Karpas-422 (cell line): ENCODE measurements at regions not wholly inside any gene's neighbourhood (a gene's known extent, or its start where the extent isn't known, plus 50 kb on each side); places are given as distances from the start of the nearest gene placed in this dataset.

ENCODE experiments used
- DNase-seq: peaks from one replicate; pipeline ENCODE4 v3.0.0-alpha.2; 2015
- H2AFZ ChIP-seq: fragments of 200-600 bp; sonication (generic); 2 replicates; pipeline ENCODE4 v1.6.1; 2014; ENCODE audit warnings: antibody characterized with exemption, low read length, mixed read lengths
- H3K27ac ChIP-seq: fragments of 200-600 bp; sonication (generic); 2 replicates; pipeline ENCODE4 v1.5.1; 2014; ENCODE audit warnings: mild to moderate bottlenecking, low read length, moderate library complexity
- H3K27me3 ChIP-seq: fragments of 200-600 bp; sonication (generic); 2 replicates; pipeline ENCODE4 v1.6.1; 2014; ENCODE audit warnings: low read length, mixed read lengths
- H3K36me3 ChIP-seq: fragments of 200-600 bp; sonication (generic); 2 replicates; pipeline ENCODE4 v1.6.1; 2014; ENCODE audit warnings: low read length, mixed read lengths; ENCODE audit not compliant: insufficient read depth
- H3K4me1 ChIP-seq: fragments of 200-600 bp; sonication (generic); 2 replicates; pipeline ENCODE4 v1.6.1; 2014; ENCODE audit warnings: mild to moderate bottlenecking, low read length, mixed read lengths
- H3K4me2 ChIP-seq: fragments of 200-600 bp; sonication (generic); 2 replicates; pipeline ENCODE4 v1.6.1; 2014; ENCODE audit warnings: low read length, low read depth, mild to moderate bottlenecking; ENCODE audit not compliant: poor library complexity, severe bottlenecking
- H3K4me3 ChIP-seq: fragments of 200-600 bp; sonication (generic); 2 replicates; pipeline ENCODE4 v1.5.1; 2014; ENCODE audit warnings: mild to moderate bottlenecking, antibody characterized with exemption, low read length, mixed read lengths
- H3K79me2 ChIP-seq: fragments of 200-600 bp; sonication (generic); 2 replicates; pipeline ENCODE4 v1.6.1; 2014; ENCODE audit warnings: mild to moderate bottlenecking, low read length, mixed read lengths
- H3K9ac ChIP-seq: fragments of 200-600 bp; sonication (generic); 2 replicates; pipeline ENCODE4 v1.6.0; 2014; ENCODE audit warnings: low read length
- H3K9me2 ChIP-seq: fragments of 200-600 bp; sonication (generic), shearing (Covaris generic); replicated peaks from 2 replicates; pipeline ENCODE4 v1.6.0; 2014; ENCODE audit warnings: mild to moderate bottlenecking, low read length, moderate library complexity; ENCODE audit not compliant: insufficient read depth
- H3K9me3 ChIP-seq: fragments of 300-700, 200-600 bp; sonication (generic); 2 replicates; pipeline ENCODE4 v1.6.1; 2014; ENCODE audit warnings: low read length, mixed read lengths
- H4K20me1 ChIP-seq: fragments of 200-600 bp; sonication (generic); 2 replicates; pipeline ENCODE4 v1.6.1; 2014; ENCODE audit warnings: mild to moderate bottlenecking, antibody characterized with exemption, low read length, low read depth; ENCODE audit not compliant: insufficient read depth

DNA sequence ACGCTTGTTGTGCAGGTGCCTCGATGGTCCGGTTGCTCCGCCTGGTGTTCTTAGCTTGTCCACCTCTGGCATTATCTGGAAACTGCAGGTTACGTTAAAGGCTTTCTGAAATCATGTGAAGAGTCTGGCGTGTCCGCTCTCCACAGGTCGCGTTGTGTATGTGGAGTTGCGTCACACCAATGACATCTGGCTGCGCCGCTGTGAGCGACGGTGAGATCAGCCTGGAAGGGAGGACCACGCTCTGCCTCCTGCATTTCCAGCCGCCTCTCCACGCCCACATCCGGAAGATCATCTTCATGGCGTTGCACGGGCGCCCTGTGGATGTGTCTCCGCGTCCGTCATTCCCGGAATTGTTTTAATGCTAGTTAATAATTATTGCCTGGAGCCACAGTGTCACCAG, 50.6 kb upstream of the GALNT9 start:
- Histone ChIP-seq H3K79me2 (no peaks in the 10 kb centered on the region), H3K4me2 (no peak overlapping the region), H3K27me3 (no peaks in the 10 kb centered on the region), H3K9me3 (no peaks in the 10 kb centered on the region), H3K9ac (no peak overlapping the region), H3K36me3 (no peaks in the 10 kb centered on the region), H2AFZ (no peak overlapping the region), H3K27ac (no peak overlapping the region), H3K4me1 (no peaks in the 10 kb centered on the region), H3K9me2 (no peaks in the 10 kb centered on the region), H3K4me3 (no peak overlapping the region), H4K20me1 (no peaks in the 10 kb centered on the region)
- no peak for DNase-seq

DNA sequence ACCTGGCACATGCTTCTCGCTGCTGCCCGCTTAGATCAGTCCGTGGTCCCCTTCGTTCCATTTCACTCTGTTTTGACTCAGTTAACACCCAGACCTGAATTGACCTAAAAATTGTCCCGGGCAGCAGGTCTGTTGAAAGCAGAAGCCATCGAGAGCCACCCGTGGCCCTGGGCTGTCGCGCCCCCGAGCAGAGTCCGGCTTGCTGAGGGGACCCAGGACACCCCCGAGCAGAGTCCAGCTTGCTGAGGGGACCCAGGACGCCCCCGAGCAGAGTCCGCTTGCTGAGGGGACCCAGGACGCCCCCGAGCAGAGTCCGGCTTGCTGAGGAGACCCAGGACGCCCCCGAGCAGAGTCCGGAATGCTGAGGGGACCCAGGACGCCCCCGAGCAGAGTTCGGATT, 50.2 kb upstream of the GALNT9 start:
- no peaks in the 10 kb centered on the region for H3K4me1 ChIP-seq
- no peaks in the 10 kb centered on the region for H3K79me2 ChIP-seq
- no peak overlapping the region for H2AFZ ChIP-seq
- no peaks in the 10 kb centered on the region for H3K27me3 ChIP-seq
- no peak overlapping the region for H3K4me2 ChIP-seq
- no peaks in the 10 kb centered on the region for H3K36me3 ChIP-seq
- H4K20me1 ChIP-seq = no peaks in the 10 kb centered on the region
- no peak for DNase-seq
- H3K27ac ChIP-seq = no peak overlapping the region
- no peaks in the 10 kb centered on the region for H3K9me2 ChIP-seq
- H3K9me3 ChIP-seq = no peaks in the 10 kb centered on the region
- no peak overlapping the region for H3K4me3 ChIP-seq
- no peak overlapping the region for H3K9ac ChIP-seq
